ENCODE measurements at regions not wholly inside any gene's neighbourhood (a gene's known extent, or its start where the extent isn't known, plus 50 kb on each side); places are given as distances from the start of the nearest gene placed in this dataset.

GRCh38 chr15:88390164-88390901 lies 76.9 kb downstream of the MRPL46 start:
- no peak overlapping the region for H3K4me3 ChIP-seq
- no peaks in the 10 kb centered on the region for H3K9me3 ChIP-seq
- H3K27me3 ChIP-seq, result no peaks in the 10 kb centered on the region
- no peaks in the 10 kb centered on the region for H3K36me3 ChIP-seq
- no peak for DNase-seq

- Histone ChIP-seq H3K36me3 (no peaks in the 10 kb centered on the region), H3K27me3 (no peaks in the 10 kb centered on the region), H3K4me3 (no peak overlapping the region), H3K9me3 (no peaks in the 10 kb centered on the region)
- no peak for DNase-seq
Measured at GRCh38 chr15:88389120-88389519, 78.1 kb downstream of the MRPL46 start.

GRCh38 chr15:88388686-88389085 lies 78.5 kb downstream of the MRPL46 start:
- DNase-seq, result no peak
- Histone ChIP-seq H3K36me3 (no peaks in the 10 kb centered on the region), H3K9me3 (no peaks in the 10 kb centered on the region), H3K27me3 (no peaks in the 10 kb centered on the region), H3K4me3 (no peak overlapping the region)

GRCh38 chr15:88385078-88385700 lies 82.0 kb downstream of the MRPL46 start:
- Histone ChIP-seq H3K4me3 (no peak overlapping the region), H3K27me3 (no peaks in the 10 kb centered on the region), H3K9me3 (no peaks in the 10 kb centered on the region), H3K36me3 (no peaks in the 10 kb centered on the region)
- peak; percentile 81 for DNase-seq

- Histone ChIP-seq H3K36me3 (no peaks in the 10 kb centered on the region), H3K9me3 (no peaks in the 10 kb centered on the region), H3K27me3 (no peaks in the 10 kb centered on the region), H3K4me3 (no peak overlapping the region)
- DNase-seq, result peak; percentile 22
Measured at GRCh38 chr15:88383354-88383753, 83.8 kb downstream of the MRPL46 start.

GRCh38 chr15:88382482-88382983 lies 84.7 kb downstream of the MRPL46 start:
- Histone ChIP-seq H3K36me3 (no peaks in the 10 kb centered on the region), H3K27me3 (no peaks in the 10 kb centered on the region), H3K9me3 (peaks cover 2% of the 10 kb centered on the region; the same call in 1 of the 2 replicates), H3K4me3 (no peak overlapping the region)
- peak; percentile 84 for DNase-seq

GRCh38 chr15:88378188-88378637 lies 89.0 kb downstream of the MRPL46 start:
- peak; percentile 74 for DNase-seq
- Histone ChIP-seq H3K36me3 (no peaks in the 10 kb centered on the region), H3K27me3 (no peaks in the 10 kb centered on the region), H3K4me3 (no peak overlapping the region), H3K9me3 (peaks cover 2% of the 10 kb centered on the region; the same call in 1 of the 2 replicates)

- Histone ChIP-seq H3K36me3 (no peaks in the 10 kb centered on the region), H3K4me3 (no peak overlapping the region), H3K9me3 (peaks cover 2% of the 10 kb centered on the region; the same call in 1 of the 2 replicates), H3K27me3 (no peaks in the 10 kb centered on the region)
- DNase-seq, result no peak
Measured at GRCh38 chr15:88377509-88377908, 89.7 kb downstream of the MRPL46 start.

GRCh38 chr15:88376574-88377174 lies 90.5 kb downstream of the MRPL46 start:
- Histone ChIP-seq H3K27me3 (no peaks in the 10 kb centered on the region), H3K36me3 (no peaks in the 10 kb centered on the region), H3K4me3 (no peak overlapping the region), H3K9me3 (peaks cover 2% of the 10 kb centered on the region; the same call in 1 of the 2 replicates)
- DNase-seq, result peak; percentile 75

GRCh38 chr15:88375234-88375927 lies 91.8 kb downstream of the MRPL46 start:
- Histone ChIP-seq H3K4me3 (no peak overlapping the region), H3K27me3 (no peaks in the 10 kb centered on the region), H3K9me3 (peaks cover 2% of the 10 kb centered on the region; the same call in 1 of the 2 replicates), H3K36me3 (no peaks in the 10 kb centered on the region)
- peak; percentile 62 for DNase-seq

- Histone ChIP-seq H3K36me3 (no peaks in the 10 kb centered on the region), H3K4me3 (no peak overlapping the region), H3K9me3 (peaks cover 3% of the 10 kb centered on the region), H3K27me3 (no peaks in the 10 kb centered on the region)
- no peak for DNase-seq
Measured at GRCh38 chr15:88365124-88365523, 102.1 kb downstream of the MRPL46 start.

GRCh38 chr15:88348579-88349230 lies 92.2 kb upstream of the NTRK3 start:
- DNase-seq, result no peak
- H3K4me3 ChIP-seq, result no peak overlapping the region
- H3K27me3 ChIP-seq, result no peaks in the 10 kb centered on the region; the same call in 1 of the 2 replicates
- peaks cover 10% of the 10 kb centered on the region for H3K9me3 ChIP-seq
- no peaks in the 10 kb centered on the region for H3K36me3 ChIP-seq

- H3K4me3 ChIP-seq, result no peak overlapping the region
- no peak for DNase-seq
- H3K36me3 ChIP-seq, result no peaks in the 10 kb centered on the region
Measured at GRCh38 chr15:88345962-88346361, 89.4 kb upstream of the NTRK3 start.

GRCh38 chr15:88344786-88345185 lies 88.2 kb upstream of the NTRK3 start:
- Histone ChIP-seq H3K36me3 (no peaks in the 10 kb centered on the region), H3K9me3 (no peaks in the 10 kb centered on the region), H3K4me3 (no peak overlapping the region), H3K27me3 (no peaks in the 10 kb centered on the region; the same call in 1 of the 2 replicates)
- no peak for DNase-seq

More at GRCh38 chr15:88345962-88346361, 89.4 kb upstream of the NTRK3 start:
- Histone ChIP-seq H3K9me3 (no peaks in the 10 kb centered on the region), H3K27me3 (no peaks in the 10 kb centered on the region; the same call in 1 of the 2 replicates)

GRCh38 chr15:88342666-88343065 lies 86.1 kb upstream of the NTRK3 start:
- no peaks in the 10 kb centered on the region for H3K27me3 ChIP-seq
- no peak overlapping the region for H3K4me3 ChIP-seq
- no peaks in the 10 kb centered on the region for H3K9me3 ChIP-seq
- H3K36me3 ChIP-seq, result no peaks in the 10 kb centered on the region
- peak; percentile 70 for DNase-seq

- no peak overlapping the region for H3K4me3 ChIP-seq
- H3K9me3 ChIP-seq, result no peaks in the 10 kb centered on the region
- H3K36me3 ChIP-seq, result no peaks in the 10 kb centered on the region
- DNase-seq, result no peak
- H3K27me3 ChIP-seq, result no peaks in the 10 kb centered on the region
Measured at GRCh38 chr15:88341653-88342052, 85.1 kb upstream of the NTRK3 start.
